GM23338 (cell line): ENCODE measurements at regions not wholly inside any gene's neighbourhood (a gene's known extent, or its start where the extent isn't known, plus 50 kb on each side); places are given as distances from the start of the nearest gene placed in this dataset.

Experiments used
- CREB1 ChIP-seq: fragments of 250-450 bp; sonication (Bioruptor Pico); IDR thresholded peaks from 2 replicates; pipeline ENCODE4 v1.5.0; 2020; ENCODE audit warnings: low read depth, mild to moderate bottlenecking, moderate library complexity
- CTCF ChIP-seq, 2 experiments: fragments of 200-600 bp in 1 of 2; sonication (generic) in 1 of 2; conservative IDR thresholded peaks; 2 replicates each; pipeline versions ENCODE4 v1.5.1 to v1.6.1; 2016 to 2017; ENCODE audit warnings: antibody characterized with exemption in 2 of 2, low read depth in 2 of 2, mild to moderate bottlenecking in 2 of 2, moderate library complexity in 1 of 2
- ETS1 ChIP-seq: IDR thresholded peaks from 2 replicates; pipeline ENCODE4 v1.6.1; 2016; ENCODE audit warnings: antibody characterized with exemption
- EZH2 ChIP-seq: fragments of 200-600 bp; sonication (generic); IDR thresholded peaks from one replicate; pipeline ENCODE4 v1.8.0; 2017; ENCODE audit warnings: antibody characterized with exemption, mild to moderate bottlenecking, low read depth; ENCODE audit not compliant: unreplicated experiment
- EZH2phosphoT487 ChIP-seq: fragments of 200-600 bp; sonication (generic); IDR thresholded peaks from one replicate; pipeline ENCODE4 v1.8.1; 2018; ENCODE audit warnings: antibody characterized with exemption; ENCODE audit not compliant: unreplicated experiment
- JUNB ChIP-seq: IDR thresholded peaks from one replicate; pipeline ENCODE4 v1.6.1; 2016; ENCODE audit warnings: antibody characterized with exemption; ENCODE audit not compliant: unreplicated experiment
- POLR2AphosphoS5 ChIP-seq: IDR thresholded peaks from 2 replicates; pipeline ENCODE4 v1.6.1; 2016; ENCODE audit warnings: antibody characterized with exemption, low read depth
- REST ChIP-seq: IDR thresholded peaks from one replicate; pipeline ENCODE4 v1.6.1; 2018; ENCODE audit warnings: antibody characterized with exemption; ENCODE audit not compliant: unreplicated experiment
- STAT1 ChIP-seq: IDR thresholded peaks from one replicate; pipeline ENCODE4 v1.6.1; 2016; ENCODE audit warnings: antibody characterized with exemption; ENCODE audit not compliant: unreplicated experiment
- ZNF331 ChIP-seq: fragments of 250-450 bp; sonication (Bioruptor Pico); IDR thresholded peaks from 2 replicates; pipeline ENCODE4 v1.5.0; 2020; ENCODE audit warnings: low read depth, mild to moderate bottlenecking, moderate library complexity

DNA sequence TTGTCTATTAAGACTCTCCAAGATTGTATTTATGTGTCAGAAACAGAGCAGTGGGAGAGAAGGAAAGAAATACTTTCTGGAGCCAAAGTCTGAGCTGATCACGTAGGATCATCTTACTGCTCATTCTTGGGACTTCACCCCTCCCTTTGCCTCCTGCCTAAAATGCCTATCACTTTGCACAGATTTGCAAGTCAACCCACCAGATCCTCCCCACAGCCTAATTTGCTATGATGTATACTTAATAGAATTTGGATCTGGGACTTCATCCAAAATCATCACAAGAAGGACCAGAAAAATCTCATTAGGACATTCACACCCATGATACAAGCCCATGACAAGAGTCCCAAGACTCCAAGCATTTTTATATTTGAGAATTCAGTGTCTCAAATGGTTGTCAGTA, 290.2 kb downstream of the FBXW7 start:
- TF ChIP-seq CTCF (conservative IDR thresholded peaks at IDR 0.05; ENCODE audit: low read depth in 2 of 2) = no peak
- TF ChIP-seq JUNB = no peak
- no peak for TF ChIP-seq EZH2phosphoT487
- TF ChIP-seq EZH2 = no peak
- no peak for TF ChIP-seq REST
- no peak for TF ChIP-seq ZNF331 (CRISPR knock-in tag)
- TF ChIP-seq CREB1 = no peak
- TF ChIP-seq POLR2AphosphoS5 = no peak
- TF ChIP-seq STAT1 = no peak
- TF ChIP-seq ETS1 = no peak
